Hepatocyte (in vitro differentiated cells): ENCODE measurements at regions not wholly inside any gene's neighbourhood (a gene's known extent, or its start where the extent isn't known, plus 50 kb on each side); places are given as distances from the start of the nearest gene placed in this dataset.

Experiments used
- CTCF ChIP-seq: fragments of 200-600 bp; sonication (generic); IDR thresholded peaks from 2 replicates; pipeline ENCODE4 v1.5.1; 2016; ENCODE audit warnings: antibody characterized with exemption, mild to moderate bottlenecking; ENCODE audit not compliant: poor library complexity
- EZH2 ChIP-seq: fragments of 200-600 bp; sonication (generic); IDR thresholded peaks from 2 replicates; pipeline ENCODE4 v1.6.1; 2016; ENCODE audit warnings: antibody characterized with exemption, mild to moderate bottlenecking, borderline replicate concordance
- EZH2phosphoT487 ChIP-seq: fragments of 200-600 bp; sonication (generic); IDR thresholded peaks from one replicate; pipeline ENCODE4 v1.6.1; 2018; ENCODE audit warnings: antibody characterized with exemption, mild to moderate bottlenecking, low read depth, moderate library complexity; ENCODE audit not compliant: unreplicated experiment, severe bottlenecking

GRCh38 chr21:41671859-41672542 lies 94.9 kb downstream of the RIPK4 start:
- no peak for TF ChIP-seq CTCF
- no peak for TF ChIP-seq EZH2phosphoT487
- no peak for TF ChIP-seq EZH2
